Natural killer cell (primary cell): ENCODE measurements at regions not wholly inside any gene's neighbourhood (a gene's known extent, or its start where the extent isn't known, plus 50 kb on each side); places are given as distances from the start of the nearest gene placed in this dataset.

Source experiments
- ATAC-seq, 3 donors: fragments of 150-1000 bp in 2 of 3; fragments of 200-7000 bp in 1 of 3; cut with Tn5 transposase; 1 replicate in 1 of 3; 2 replicates in 2 of 3; pipeline ENCODE4 v1.10.0; 2021; ENCODE audit warnings: mild to moderate bottlenecking in 2 of 3, moderate library complexity in 2 of 3
- DNase-seq, 2 donors: peaks; one replicate each; pipeline versions ENCODE4 v3.0.0 to v3.0.0-alpha.2; 2013 to 2021; ENCODE audit warnings: mixed read lengths in 1 of 2
- H3K27ac ChIP-seq: one replicate; pipeline ENCODE4 v1.5.1; 2013; ENCODE audit warnings: mild to moderate bottlenecking, low read length
- H3K27me3 ChIP-seq: one replicate; pipeline ENCODE4 v1.6.1; 2013; ENCODE audit warnings: low read length; ENCODE audit not compliant: control insufficient read depth, insufficient read depth
- H3K36me3 ChIP-seq: one replicate; pipeline ENCODE4 v1.6.1; 2013; ENCODE audit warnings: low read length; ENCODE audit not compliant: control insufficient read depth, insufficient read depth
- H3K4me1 ChIP-seq: one replicate; pipeline ENCODE4 v1.6.1; 2013; ENCODE audit warnings: low read length; ENCODE audit not compliant: control insufficient read depth, insufficient read depth
- H3K4me3 ChIP-seq: one replicate; pipeline ENCODE4 v1.5.1; 2013; ENCODE audit warnings: low read length
- H3K9me3 ChIP-seq: one replicate; pipeline ENCODE4 v1.6.1; 2013; ENCODE audit warnings: low read length; ENCODE audit not compliant: control insufficient read depth, insufficient read depth
- H3K27ac Mint-ChIP-seq, 2 donors: one replicate each; pipeline ENCODE4 v1.8.0; 2022; ENCODE audit warnings: mild to moderate bottlenecking in 2 of 2, mixed read lengths in 2 of 2, moderate library complexity in 1 of 2
- H3K27me3 Mint-ChIP-seq, 2 donors: one replicate each; pipeline ENCODE4 v1.8.0; 2022; ENCODE audit warnings: low read depth in 2 of 2, mixed read lengths in 2 of 2
- H3K36me3 Mint-ChIP-seq: one replicate; pipeline ENCODE4 v1.8.0; 2022; ENCODE audit warnings: mixed read lengths
- H3K4me1 Mint-ChIP-seq, 2 donors: one replicate each; pipeline ENCODE4 v1.8.0; 2022; ENCODE audit warnings: mixed read lengths in 2 of 2
- H3K4me3 Mint-ChIP-seq: one replicate; pipeline ENCODE4 v1.8.0; 2022; ENCODE audit warnings: mild to moderate bottlenecking, moderate library complexity, mixed read lengths
- H3K9me3 Mint-ChIP-seq, 2 donors: one replicate each; pipeline ENCODE4 v1.8.0; 2022; ENCODE audit warnings: mixed read lengths in 2 of 2
- WGBS: methylation state at CpG from one replicate; pipeline ENCODE4 v1.1.7; 2013; ENCODE audit warnings: missing lambda C conversion rate; ENCODE audit not compliant: insufficient coverage; 5-methylcytosine and 5-hydroxymethylcytosine counted together
- intact Hi-C: fragments of 100-400 bp; cut with micrococcal nuclease; formaldehyde crosslinking; loops from one replicate; pipeline ENCODE4 v1.14.2; 2022
- TF ChIP-seq, protein P1 (sequence below): fragments of 200-600 bp; IDR thresholded peaks from one replicate; pipeline ENCODE4 v1.8.0; 2022; ENCODE audit warnings: antibody characterized with exemption

DNA sequence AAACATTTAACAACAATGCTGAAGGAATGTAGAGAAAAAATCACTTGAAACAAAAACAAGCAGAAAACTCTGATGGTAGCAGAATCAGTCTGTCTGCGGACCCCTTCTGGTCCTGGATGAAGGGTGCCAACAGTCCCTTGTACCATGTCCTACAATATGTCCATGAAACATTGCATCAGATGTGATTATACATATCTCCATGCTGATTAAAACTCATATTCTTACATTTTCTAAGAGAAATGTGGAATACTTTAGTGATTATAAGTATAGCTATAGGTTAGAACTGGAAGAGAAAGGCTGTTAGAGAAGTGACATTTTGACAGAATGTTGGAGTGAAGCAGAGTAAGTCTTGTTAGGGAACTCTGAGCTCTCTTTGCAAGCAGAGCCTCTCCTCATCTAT is 286.1 kb downstream of the SH3GL2 start:
- H3K9me3 ChIP-seq: no peaks in the 10 kb centered on the region
- H3K4me3 Mint-ChIP-seq: no peak overlapping the region
- TF ChIP-seq, protein P1, sequence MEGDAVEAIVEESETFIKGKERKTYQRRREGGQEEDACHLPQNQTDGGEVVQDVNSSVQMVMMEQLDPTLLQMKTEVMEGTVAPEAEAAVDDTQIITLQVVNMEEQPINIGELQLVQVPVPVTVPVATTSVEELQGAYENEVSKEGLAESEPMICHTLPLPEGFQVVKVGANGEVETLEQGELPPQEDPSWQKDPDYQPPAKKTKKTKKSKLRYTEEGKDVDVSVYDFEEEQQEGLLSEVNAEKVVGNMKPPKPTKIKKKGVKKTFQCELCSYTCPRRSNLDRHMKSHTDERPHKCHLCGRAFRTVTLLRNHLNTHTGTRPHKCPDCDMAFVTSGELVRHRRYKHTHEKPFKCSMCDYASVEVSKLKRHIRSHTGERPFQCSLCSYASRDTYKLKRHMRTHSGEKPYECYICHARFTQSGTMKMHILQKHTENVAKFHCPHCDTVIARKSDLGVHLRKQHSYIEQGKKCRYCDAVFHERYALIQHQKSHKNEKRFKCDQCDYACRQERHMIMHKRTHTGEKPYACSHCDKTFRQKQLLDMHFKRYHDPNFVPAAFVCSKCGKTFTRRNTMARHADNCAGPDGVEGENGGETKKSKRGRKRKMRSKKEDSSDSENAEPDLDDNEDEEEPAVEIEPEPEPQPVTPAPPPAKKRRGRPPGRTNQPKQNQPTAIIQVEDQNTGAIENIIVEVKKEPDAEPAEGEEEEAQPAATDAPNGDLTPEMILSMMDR: no peak
- no peaks in the 10 kb centered on the region for H3K27me3 Mint-ChIP-seq
- 80% methylated on average over 1 of the region's 1 CpG for WGBS
- intact Hi-C loops: no loop called here
- H3K27ac Mint-ChIP-seq: no peak overlapping the region
- ATAC-seq: no peak
- no peak overlapping the region for H3K4me3 ChIP-seq
- no peak for DNase-seq
- H3K36me3 Mint-ChIP-seq: no peaks in the 10 kb centered on the region
- no peaks in the 10 kb centered on the region for H3K27me3 ChIP-seq
- H3K27ac ChIP-seq: no peak overlapping the region
- no peaks in the 10 kb centered on the region for H3K4me1 ChIP-seq
- H3K4me1 Mint-ChIP-seq: no peaks in the 10 kb centered on the region
- no peaks in the 10 kb centered on the region for H3K36me3 ChIP-seq
- peaks cover 6% of the 10 kb centered on the region in 2 donors for H3K9me3 Mint-ChIP-seq

DNA sequence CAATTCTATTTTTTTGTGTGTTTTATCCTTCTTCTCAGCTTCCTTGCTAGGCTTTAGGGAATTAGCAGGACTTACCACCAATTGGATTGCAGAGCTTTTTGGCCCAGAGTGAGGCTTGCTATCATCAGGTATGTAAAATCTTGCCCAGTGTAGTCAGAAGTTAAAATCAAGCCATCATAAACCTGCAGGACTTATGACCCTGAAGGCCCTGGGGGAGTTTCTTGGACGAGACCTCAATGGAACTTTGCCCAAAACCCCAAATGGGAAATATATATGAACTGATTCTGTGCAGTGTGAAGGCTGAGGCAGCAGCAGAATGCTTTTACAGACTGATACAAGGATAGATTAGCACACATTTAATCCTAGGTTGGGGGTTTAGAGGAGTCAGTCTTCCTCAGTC is 287.0 kb downstream of the SH3GL2 start:
- Histone ChIP-seq H3K27me3 (no peaks in the 10 kb centered on the region), H3K36me3 (no peaks in the 10 kb centered on the region), H3K4me1 (no peaks in the 10 kb centered on the region), H3K9me3 (no peaks in the 10 kb centered on the region), H3K27ac (no peak overlapping the region), H3K4me3 (no peak overlapping the region)
- intact Hi-C loops: no loop called here
- ATAC-seq (no peak), DNase-seq (no peak)
- no peak overlapping the region for H3K27ac Mint-ChIP-seq
- no peaks in the 10 kb centered on the region for H3K4me1 Mint-ChIP-seq
- no peak overlapping the region for H3K4me3 Mint-ChIP-seq
- peaks cover 6% of the 10 kb centered on the region in 2 donors for H3K9me3 Mint-ChIP-seq
- H3K36me3 Mint-ChIP-seq: no peaks in the 10 kb centered on the region
- TF ChIP-seq, protein P1: no peak
- no peaks in the 10 kb centered on the region for H3K27me3 Mint-ChIP-seq
- WGBS: 47% methylated on average over 1 of the region's 1 CpG

DNA sequence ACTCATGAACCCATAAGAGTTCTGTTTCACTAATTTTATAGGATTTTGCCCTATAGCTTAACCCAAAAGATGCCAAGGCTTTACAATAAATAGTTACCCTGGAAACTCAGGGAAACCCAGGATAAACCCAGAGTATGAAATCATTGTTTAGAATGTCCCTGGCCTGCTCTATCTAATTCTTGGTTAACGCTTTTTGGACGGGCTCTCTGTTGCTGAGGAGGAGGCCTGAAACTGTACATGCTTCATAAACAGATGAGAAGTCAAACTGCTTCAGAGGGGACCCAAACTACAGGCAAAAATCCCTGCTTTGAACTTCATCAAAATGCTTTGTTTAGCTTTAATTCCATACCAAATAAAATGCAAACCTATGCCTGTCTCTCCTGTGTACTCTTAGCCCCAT is 291.9 kb downstream of the SH3GL2 start:
- no peaks in the 10 kb centered on the region for H3K27me3 ChIP-seq
- H3K4me1 ChIP-seq: no peaks in the 10 kb centered on the region
- no peaks in the 10 kb centered on the region for H3K27me3 Mint-ChIP-seq
- no peak for DNase-seq
- no peak overlapping the region for H3K4me3 ChIP-seq
- intact Hi-C loops: no loop called here
- ATAC-seq: no peak
- H3K36me3 Mint-ChIP-seq: no peaks in the 10 kb centered on the region
- TF ChIP-seq, protein P1: no peak
- no peak overlapping the region for H3K4me3 Mint-ChIP-seq
- peaks cover 7 to 11% of the 10 kb centered on the region in 2 donors for H3K9me3 Mint-ChIP-seq
- H3K36me3 ChIP-seq: no peaks in the 10 kb centered on the region
- H3K9me3 ChIP-seq: no peaks in the 10 kb centered on the region
- H3K27ac Mint-ChIP-seq: no peak overlapping the region
- H3K27ac ChIP-seq: no peak overlapping the region
- H3K4me1 Mint-ChIP-seq: no peaks in the 10 kb centered on the region
- WGBS: 83% methylated on average over 2 of the region's 2 CpGs

DNA sequence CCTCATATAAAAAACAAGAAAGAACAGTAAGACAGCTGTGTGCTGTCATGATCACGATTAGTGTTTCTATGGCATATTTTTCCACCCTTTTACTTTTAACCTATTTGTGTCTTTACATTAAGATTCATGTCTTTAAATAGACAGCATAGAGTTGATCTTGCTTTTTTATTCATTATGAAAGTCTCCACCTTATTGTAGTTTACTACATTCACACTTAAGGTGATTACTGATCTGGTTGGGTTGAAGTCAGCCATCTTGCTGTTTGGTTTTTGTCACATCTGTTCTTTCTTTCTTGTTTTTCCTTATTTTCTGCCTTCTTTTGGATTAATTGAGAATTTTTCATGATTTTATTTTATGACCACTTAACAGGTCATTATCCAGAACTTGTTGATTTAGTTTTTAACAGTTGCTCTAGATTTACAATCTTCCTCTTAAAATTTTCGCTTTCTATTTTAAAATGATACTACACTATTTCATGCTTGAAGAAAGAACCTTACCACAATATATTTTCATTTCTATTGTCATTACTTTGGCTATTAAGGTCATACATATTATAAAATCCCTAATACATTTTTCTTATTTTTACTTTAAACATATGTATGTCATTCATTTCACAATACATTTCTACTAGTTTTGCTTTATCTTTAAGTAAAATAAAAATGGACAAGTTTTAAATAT is 292.5 kb downstream of the SH3GL2 start:
- H3K36me3 Mint-ChIP-seq: no peaks in the 10 kb centered on the region
- no peak overlapping the region for H3K27ac Mint-ChIP-seq
- Histone ChIP-seq H3K4me3 (no peak overlapping the region), H3K27ac (no peak overlapping the region), H3K27me3 (no peaks in the 10 kb centered on the region), H3K36me3 (no peaks in the 10 kb centered on the region), H3K9me3 (no peaks in the 10 kb centered on the region), H3K4me1 (no peaks in the 10 kb centered on the region)
- peaks cover 7 to 11% of the 10 kb centered on the region in 2 donors for H3K9me3 Mint-ChIP-seq
- ATAC-seq (no peak), DNase-seq (no peak)
- no CpG with 5 or more reads among the region's 2 CpGs for WGBS
- no peaks in the 10 kb centered on the region for H3K27me3 Mint-ChIP-seq
- TF ChIP-seq, protein P1: no peak
- H3K4me1 Mint-ChIP-seq: no peaks in the 10 kb centered on the region
- no peak overlapping the region for H3K4me3 Mint-ChIP-seq
- intact Hi-C loops: no loop called here
